ENCODE measurements at regions not wholly inside any gene's neighbourhood (a gene's known extent, or its start where the extent isn't known, plus 50 kb on each side); places are given as distances from the start of the nearest gene placed in this dataset.

DNA sequence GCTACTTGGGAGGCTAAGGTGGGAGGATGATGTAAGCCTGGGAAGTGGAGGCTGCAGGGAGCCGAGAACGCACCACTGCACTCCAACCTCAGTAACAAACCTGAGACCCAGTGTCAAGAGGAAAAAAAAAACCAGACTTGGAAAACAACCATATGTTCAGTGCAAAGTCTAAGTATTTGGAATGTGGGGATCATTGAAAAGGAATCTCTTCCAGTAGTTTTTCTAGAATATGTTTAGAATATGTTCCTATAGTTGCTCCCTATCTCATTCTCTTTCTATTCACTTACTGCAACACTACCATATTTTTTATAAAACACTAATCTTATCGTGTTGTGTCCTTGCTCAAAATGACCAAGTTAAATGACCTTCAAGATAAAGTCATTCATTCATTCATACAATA is 423.5 kb upstream of the SOX5 start:
- Histone ChIP-seq H3K4me2 (ENCODE audit: low read length) (no peak overlapping the region), H2AFZ (ENCODE audit: low read depth, low read length) (no peak overlapping the region), H3K4me3 (ENCODE audit: low read length) (no peak overlapping the region), H3K36me3 (ENCODE audit: insufficient read depth, low read length) (no peaks in the 10 kb centered on the region), H3K9ac (ENCODE audit: low read length) (no peak overlapping the region), H3K79me2 (replicated peaks; ENCODE audit: insufficient read depth, low read length) (no peaks in the 10 kb centered on the region), H4K20me1 (ENCODE audit: insufficient read depth) (no peaks in the 10 kb centered on the region), H3K9me3 (ENCODE audit: low read length) (no peaks in the 10 kb centered on the region), H3K27ac (ENCODE audit: low read length) (no peak overlapping the region), H3K27me3 (ENCODE audit: insufficient read depth, low read depth, low read length) (no peaks in the 10 kb centered on the region), H3F3A (ENCODE audit: insufficient read depth, low read length, poor library complexity, severe bottlenecking) (no peaks in the 10 kb centered on the region), H3K9me2 (ENCODE audit: insufficient read depth, low read length) (no peaks in the 10 kb centered on the region)
- TF ChIP-seq MXI1 (conservative IDR thresholded peaks at IDR 0.05; ENCODE audit: poor library complexity, severe bottlenecking) (no peak), POLR2AphosphoS5 (IDR thresholded peaks at IDR 0.05) (no peak), RAD21 (conservative IDR thresholded peaks at IDR 0.05) (no peak)

DNA sequence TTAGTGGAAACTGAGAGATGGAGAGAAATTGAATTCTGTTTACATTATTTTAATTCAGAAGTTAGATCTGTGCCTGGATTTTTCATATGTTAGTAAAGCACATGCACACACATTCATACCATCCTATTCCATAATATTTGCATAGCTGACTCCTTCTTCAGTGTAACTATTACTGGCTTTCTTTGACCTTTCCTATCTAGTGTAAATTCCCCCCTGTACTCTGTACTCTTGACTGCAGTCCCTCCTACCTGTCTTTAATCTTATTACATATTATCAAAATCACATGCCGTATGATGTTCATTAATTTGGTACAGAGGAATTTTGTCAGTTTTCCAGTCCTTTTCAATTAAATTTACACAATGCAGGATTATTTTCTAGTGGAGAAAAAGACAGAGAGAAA is 417.0 kb upstream of the SOX5 start:
- Histone ChIP-seq H3K4me2 (ENCODE audit: low read length) (no peak overlapping the region), H3K79me2 (replicated peaks; ENCODE audit: insufficient read depth, low read length) (no peaks in the 10 kb centered on the region), H3K27me3 (ENCODE audit: insufficient read depth, low read depth, low read length) (no peaks in the 10 kb centered on the region), H4K20me1 (ENCODE audit: insufficient read depth) (no peaks in the 10 kb centered on the region), H3K9ac (ENCODE audit: low read length) (no peak overlapping the region), H3K27ac (ENCODE audit: low read length) (no peak overlapping the region), H3K9me2 (ENCODE audit: insufficient read depth, low read length) (no peaks in the 10 kb centered on the region), H3K9me3 (ENCODE audit: low read length) (no peaks in the 10 kb centered on the region), H3F3A (ENCODE audit: insufficient read depth, low read length, poor library complexity, severe bottlenecking) (no peaks in the 10 kb centered on the region), H2AFZ (ENCODE audit: low read depth, low read length) (no peak overlapping the region), H3K36me3 (ENCODE audit: insufficient read depth, low read length) (no peaks in the 10 kb centered on the region), H3K4me3 (ENCODE audit: low read length) (no peak overlapping the region)
- TF ChIP-seq RAD21 (conservative IDR thresholded peaks at IDR 0.05) (no peak), TAF1 (IDR thresholded peaks at IDR 0.05; ENCODE audit: low read depth) (no peak), MXI1 (conservative IDR thresholded peaks at IDR 0.05; ENCODE audit: poor library complexity, severe bottlenecking) (no peak), EP300 (conservative IDR thresholded peaks at IDR 0.05; ENCODE audit: poor library complexity, severe bottlenecking) (no peak), SMC3 (conservative IDR thresholded peaks at IDR 0.05; ENCODE audit: poor library complexity) (no peak), POLR2AphosphoS5 (IDR thresholded peaks at IDR 0.05) (no peak), EZH2 (IDR thresholded peaks at IDR 0.05; ENCODE audit: borderline replicate concordance, insufficient read depth, low read length, poor library complexity, severe bottlenecking) (no peak)
- TF ChIP-seq, protein P1, sequence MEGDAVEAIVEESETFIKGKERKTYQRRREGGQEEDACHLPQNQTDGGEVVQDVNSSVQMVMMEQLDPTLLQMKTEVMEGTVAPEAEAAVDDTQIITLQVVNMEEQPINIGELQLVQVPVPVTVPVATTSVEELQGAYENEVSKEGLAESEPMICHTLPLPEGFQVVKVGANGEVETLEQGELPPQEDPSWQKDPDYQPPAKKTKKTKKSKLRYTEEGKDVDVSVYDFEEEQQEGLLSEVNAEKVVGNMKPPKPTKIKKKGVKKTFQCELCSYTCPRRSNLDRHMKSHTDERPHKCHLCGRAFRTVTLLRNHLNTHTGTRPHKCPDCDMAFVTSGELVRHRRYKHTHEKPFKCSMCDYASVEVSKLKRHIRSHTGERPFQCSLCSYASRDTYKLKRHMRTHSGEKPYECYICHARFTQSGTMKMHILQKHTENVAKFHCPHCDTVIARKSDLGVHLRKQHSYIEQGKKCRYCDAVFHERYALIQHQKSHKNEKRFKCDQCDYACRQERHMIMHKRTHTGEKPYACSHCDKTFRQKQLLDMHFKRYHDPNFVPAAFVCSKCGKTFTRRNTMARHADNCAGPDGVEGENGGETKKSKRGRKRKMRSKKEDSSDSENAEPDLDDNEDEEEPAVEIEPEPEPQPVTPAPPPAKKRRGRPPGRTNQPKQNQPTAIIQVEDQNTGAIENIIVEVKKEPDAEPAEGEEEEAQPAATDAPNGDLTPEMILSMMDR (IDR thresholded peaks at IDR 0.05; ENCODE audit: poor library complexity, severe bottlenecking), result no peak
- TF ChIP-seq, protein P2, sequence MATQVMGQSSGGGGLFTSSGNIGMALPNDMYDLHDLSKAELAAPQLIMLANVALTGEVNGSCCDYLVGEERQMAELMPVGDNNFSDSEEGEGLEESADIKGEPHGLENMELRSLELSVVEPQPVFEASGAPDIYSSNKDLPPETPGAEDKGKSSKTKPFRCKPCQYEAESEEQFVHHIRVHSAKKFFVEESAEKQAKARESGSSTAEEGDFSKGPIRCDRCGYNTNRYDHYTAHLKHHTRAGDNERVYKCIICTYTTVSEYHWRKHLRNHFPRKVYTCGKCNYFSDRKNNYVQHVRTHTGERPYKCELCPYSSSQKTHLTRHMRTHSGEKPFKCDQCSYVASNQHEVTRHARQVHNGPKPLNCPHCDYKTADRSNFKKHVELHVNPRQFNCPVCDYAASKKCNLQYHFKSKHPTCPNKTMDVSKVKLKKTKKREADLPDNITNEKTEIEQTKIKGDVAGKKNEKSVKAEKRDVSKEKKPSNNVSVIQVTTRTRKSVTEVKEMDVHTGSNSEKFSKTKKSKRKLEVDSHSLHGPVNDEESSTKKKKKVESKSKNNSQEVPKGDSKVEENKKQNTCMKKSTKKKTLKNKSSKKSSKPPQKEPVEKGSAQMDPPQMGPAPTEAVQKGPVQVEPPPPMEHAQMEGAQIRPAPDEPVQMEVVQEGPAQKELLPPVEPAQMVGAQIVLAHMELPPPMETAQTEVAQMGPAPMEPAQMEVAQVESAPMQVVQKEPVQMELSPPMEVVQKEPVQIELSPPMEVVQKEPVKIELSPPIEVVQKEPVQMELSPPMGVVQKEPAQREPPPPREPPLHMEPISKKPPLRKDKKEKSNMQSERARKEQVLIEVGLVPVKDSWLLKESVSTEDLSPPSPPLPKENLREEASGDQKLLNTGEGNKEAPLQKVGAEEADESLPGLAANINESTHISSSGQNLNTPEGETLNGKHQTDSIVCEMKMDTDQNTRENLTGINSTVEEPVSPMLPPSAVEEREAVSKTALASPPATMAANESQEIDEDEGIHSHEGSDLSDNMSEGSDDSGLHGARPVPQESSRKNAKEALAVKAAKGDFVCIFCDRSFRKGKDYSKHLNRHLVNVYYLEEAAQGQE (IDR thresholded peaks at IDR 0.05; ENCODE audit: borderline replicate concordance), result no peak

DNA sequence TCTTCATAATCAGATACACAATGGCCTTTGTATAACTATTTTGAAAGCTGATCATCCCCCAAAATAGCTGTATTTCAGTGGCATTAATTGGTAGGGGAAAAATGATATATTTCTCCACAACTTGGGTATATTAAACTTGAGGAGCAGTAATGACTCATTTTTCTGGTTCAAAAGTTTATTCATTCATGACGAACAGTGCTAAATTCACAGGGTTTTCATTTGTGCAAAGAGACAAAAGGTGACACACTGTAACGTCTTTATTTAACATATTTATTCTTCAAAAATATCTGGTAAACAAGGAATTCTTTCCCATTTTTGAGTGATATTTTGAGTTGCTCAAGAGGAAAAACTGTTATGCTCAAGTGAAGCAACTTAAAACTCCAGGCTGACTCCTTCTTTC is 415.5 kb upstream of the SOX5 start:
- no peak overlapping the region for H3K4me2 ChIP-seq (ENCODE audit: low read length)
- no peaks in the 10 kb centered on the region for H3K9me2 ChIP-seq (ENCODE audit: insufficient read depth, low read length)
- H3K79me2 ChIP-seq (replicated peaks; ENCODE audit: insufficient read depth, low read length), result no peaks in the 10 kb centered on the region
- no peaks in the 10 kb centered on the region for H3F3A ChIP-seq (ENCODE audit: insufficient read depth, low read length, poor library complexity, severe bottlenecking)
- H3K4me3 ChIP-seq (ENCODE audit: low read length), result no peak overlapping the region
- H3K9ac ChIP-seq (ENCODE audit: low read length), result no peak overlapping the region
- H4K20me1 ChIP-seq (ENCODE audit: insufficient read depth), result no peaks in the 10 kb centered on the region
- H3K36me3 ChIP-seq (ENCODE audit: insufficient read depth, low read length), result no peaks in the 10 kb centered on the region
- no peak for TF ChIP-seq EZH2 (IDR thresholded peaks at IDR 0.05; ENCODE audit: borderline replicate concordance, insufficient read depth, low read length, poor library complexity, severe bottlenecking)
- TF ChIP-seq SMC3 (conservative IDR thresholded peaks at IDR 0.05; ENCODE audit: poor library complexity), result no peak
- TF ChIP-seq POLR2AphosphoS5 (IDR thresholded peaks at IDR 0.05), result no peak
- H3K9me3 ChIP-seq (ENCODE audit: low read length), result no peaks in the 10 kb centered on the region
- H3K27ac ChIP-seq (ENCODE audit: low read length), result no peak overlapping the region
- H2AFZ ChIP-seq (ENCODE audit: low read depth, low read length), result no peak overlapping the region
- no peaks in the 10 kb centered on the region for H3K27me3 ChIP-seq (ENCODE audit: insufficient read depth, low read depth, low read length)
